ENCODE measurements at regions not wholly inside any gene's neighbourhood (a gene's known extent, or its start where the extent isn't known, plus 50 kb on each side); places are given as distances from the start of the nearest gene placed in this dataset.

DNA sequence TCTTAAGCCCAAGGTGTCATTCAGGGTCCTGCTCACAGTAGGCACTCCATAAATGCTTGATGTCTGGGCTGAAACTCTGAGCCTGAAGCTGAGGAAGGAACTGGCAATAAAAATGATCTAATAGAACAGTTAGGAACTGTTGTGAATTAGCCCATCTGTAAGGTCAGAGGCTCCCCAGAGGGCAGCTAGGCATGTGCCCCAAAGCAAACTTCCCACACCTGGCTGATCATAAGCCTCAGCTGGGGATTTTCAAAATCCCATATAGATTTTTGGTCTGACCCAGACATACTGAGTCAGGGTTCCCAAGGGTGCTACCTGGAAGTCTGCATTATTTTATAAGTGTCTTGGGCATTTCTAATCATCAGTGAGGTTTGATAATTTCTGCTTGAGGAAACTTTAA is 309.4 kb upstream of the PROX1 start:
- DNase-seq (no peak), ATAC-seq (no peak)
- no peaks in the 10 kb centered on the region for H3K27me3 ChIP-seq (ENCODE audit: control insufficient read depth in 2 of 2, insufficient read depth in 2 of 2, low read length in 2 of 2)
- no peaks in the 10 kb centered on the region for H3K27me3 Mint-ChIP-seq
- ChIA-PET POLR2A (interaction anchor here (0.7 kb wide), 1 partner anchor 46 kb away, joined by 5 read pairs; no protein-coding TSS in a partner anchor), CTCF (no interaction called here)
- peaks cover 0 to 15% (median 5%) of the 10 kb centered on the region in 11 donors for H3K9me3 Mint-ChIP-seq
- no peaks in the 10 kb centered on the region for H3K9me3 ChIP-seq (ENCODE audit: control insufficient read depth in 2 of 3, low read length in 3 of 3)
- H3K27ac ChIP-seq (ENCODE audit: low read depth, low read length), result no peak overlapping the region
- no peaks in the 10 kb centered on the region for H3K36me3 ChIP-seq (ENCODE audit: control insufficient read depth in 2 of 3, insufficient read depth in 3 of 3, low read length in 3 of 3)
- H3K4me1 ChIP-seq (ENCODE audit: control insufficient read depth in 2 of 2, insufficient read depth in 2 of 2, low read length in 2 of 2), result no peaks in the 10 kb centered on the region
- H3K4me3 Mint-ChIP-seq, result no peak overlapping the region
- H3K4me1 Mint-ChIP-seq, result peaks cover 0 to 10% (median 0%) of the 10 kb centered on the region in 7 donors
- no peak overlapping the region for H3K27ac Mint-ChIP-seq
- no peak overlapping the region for H3K4me3 ChIP-seq (ENCODE audit: low read length)
- peaks cover 0 to 5% (median 0%) of the 10 kb centered on the region in 5 donors for H3K36me3 Mint-ChIP-seq
- intact Hi-C loops (cut with micrococcal nuclease), result no loop called here

DNA sequence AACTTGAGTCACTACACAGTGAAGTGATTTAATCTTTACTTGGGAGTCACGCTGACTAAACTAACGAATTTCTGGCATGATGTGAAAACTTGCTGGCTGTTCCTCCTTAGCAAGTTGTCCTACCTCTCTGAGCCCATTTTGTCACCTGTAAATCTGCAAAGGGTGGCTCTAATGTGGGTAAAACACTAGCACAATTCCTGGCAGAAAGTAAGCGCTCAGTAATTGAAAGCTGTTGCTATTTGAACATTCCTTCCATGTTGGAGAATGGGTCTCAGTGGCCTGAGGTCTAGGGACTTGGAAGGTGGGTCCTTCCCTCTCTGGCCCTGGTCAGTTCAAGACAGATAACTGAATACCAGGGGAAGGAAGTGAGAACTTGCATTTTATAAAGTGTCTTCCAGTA is 309.0 kb upstream of the PROX1 start:
- no peak for DNase-seq
- Mint-ChIP-seq H3K4me1 (peaks cover 0 to 10% (median 0%) of the 10 kb centered on the region in 7 donors), H3K27ac (no peak overlapping the region), H3K9me3 (peaks cover 0 to 15% (median 5%) of the 10 kb centered on the region in 11 donors), H3K4me3 (no peak overlapping the region), H3K27me3 (no peaks in the 10 kb centered on the region), H3K36me3 (peaks cover 0 to 5% (median 0%) of the 10 kb centered on the region in 5 donors)
- no peaks in the 10 kb centered on the region for H3K36me3 ChIP-seq (ENCODE audit: control insufficient read depth in 2 of 3, insufficient read depth in 3 of 3, low read length in 3 of 3)
- no peaks in the 10 kb centered on the region for H3K27me3 ChIP-seq (ENCODE audit: control insufficient read depth in 2 of 2, insufficient read depth in 2 of 2, low read length in 2 of 2)
- ChIA-PET CTCF (no interaction called here), POLR2A (interaction anchor here (0.7 kb wide), 1 partner anchor 45 kb away, joined by 5 read pairs; no protein-coding TSS in a partner anchor)
- intact Hi-C loops (cut with micrococcal nuclease), result no loop called here
- no peaks in the 10 kb centered on the region for H3K4me1 ChIP-seq (ENCODE audit: control insufficient read depth in 2 of 2, insufficient read depth in 2 of 2, low read length in 2 of 2)
- no peaks in the 10 kb centered on the region for H3K9me3 ChIP-seq (ENCODE audit: control insufficient read depth in 2 of 3, low read length in 3 of 3)
- no peak overlapping the region for H3K4me3 ChIP-seq (ENCODE audit: low read length)
- H3K27ac ChIP-seq (ENCODE audit: low read depth, low read length), result no peak overlapping the region
- ATAC-seq, result no peak

DNA sequence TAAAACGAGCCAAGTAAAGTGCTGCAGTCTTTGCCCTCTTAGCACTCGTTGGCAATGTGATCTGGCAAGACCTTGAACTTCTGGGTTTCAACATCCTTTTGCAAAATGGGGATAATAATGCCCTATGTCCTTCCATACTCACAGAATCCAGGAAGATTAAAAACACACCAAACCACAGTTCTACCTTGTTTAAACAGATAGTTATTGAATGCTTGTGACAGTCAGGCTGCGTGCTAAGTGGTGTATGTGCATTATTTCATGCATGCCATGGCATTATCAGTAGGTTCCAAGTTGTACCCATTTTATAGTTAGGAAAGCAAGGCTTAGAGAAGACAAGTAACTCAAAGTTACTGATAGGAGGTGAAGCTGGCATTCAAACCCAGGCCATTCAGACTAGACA is 308.6 kb upstream of the PROX1 start:
- Histone ChIP-seq H3K36me3 (ENCODE audit: control insufficient read depth in 2 of 3, insufficient read depth in 3 of 3, low read length in 3 of 3) (no peaks in the 10 kb centered on the region), H3K27me3 (ENCODE audit: control insufficient read depth in 2 of 2, insufficient read depth in 2 of 2, low read length in 2 of 2) (no peaks in the 10 kb centered on the region), H3K27ac (ENCODE audit: low read depth, low read length) (no peak overlapping the region), H3K4me3 (ENCODE audit: low read length) (no peak overlapping the region), H3K4me1 (ENCODE audit: control insufficient read depth in 2 of 2, insufficient read depth in 2 of 2, low read length in 2 of 2) (no peaks in the 10 kb centered on the region), H3K9me3 (ENCODE audit: control insufficient read depth in 2 of 3, low read length in 3 of 3) (no peaks in the 10 kb centered on the region)
- no peak overlapping the region for H3K27ac Mint-ChIP-seq
- ChIA-PET CTCF (no interaction called here), POLR2A (no interaction called here)
- peaks cover 0 to 10% (median 0%) of the 10 kb centered on the region in 7 donors for H3K4me1 Mint-ChIP-seq
- ATAC-seq (no peak), DNase-seq (no peak)
- no peak overlapping the region for H3K4me3 Mint-ChIP-seq
- intact Hi-C loops (cut with micrococcal nuclease), result no loop called here
- H3K27me3 Mint-ChIP-seq, result no peaks in the 10 kb centered on the region
- peaks cover 0 to 15% (median 5%) of the 10 kb centered on the region in 11 donors for H3K9me3 Mint-ChIP-seq
- H3K36me3 Mint-ChIP-seq, result peaks cover 0 to 5% (median 0%) of the 10 kb centered on the region in 5 donors

DNA sequence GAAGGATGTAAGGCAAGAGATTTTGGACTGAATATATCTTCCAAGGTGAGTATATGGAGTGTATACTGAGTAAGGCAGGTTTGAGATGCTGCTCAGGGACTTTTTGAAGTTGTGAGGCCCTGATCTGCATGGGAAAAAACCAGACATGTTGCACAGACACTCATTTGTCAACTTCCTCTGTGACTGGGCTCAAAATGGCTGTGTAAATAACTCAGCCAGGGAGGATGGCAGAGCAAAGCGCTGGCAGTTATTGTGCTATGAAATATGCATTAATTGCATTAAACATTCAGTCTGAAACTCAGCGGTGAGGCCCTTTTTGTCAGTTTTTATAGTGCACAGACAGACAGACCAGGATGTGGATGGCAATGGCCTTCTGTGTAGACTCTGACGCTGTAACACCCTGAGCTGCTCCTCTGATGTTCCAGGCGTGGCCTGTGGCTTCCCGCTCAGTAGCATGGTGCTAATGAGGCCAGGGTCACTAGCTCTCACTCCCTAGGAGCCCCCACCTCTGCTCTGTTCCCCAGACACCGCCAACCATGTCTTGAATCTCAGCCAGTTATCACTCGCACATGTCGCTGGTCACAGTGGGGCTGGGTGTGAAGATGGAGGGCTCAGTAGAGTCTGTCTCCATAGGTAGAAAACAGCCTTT is 307.0 kb upstream of the PROX1 start:
- peaks cover 0 to 4% (median 1%) of the 10 kb centered on the region in 11 donors for H3K9me3 Mint-ChIP-seq
- H3K36me3 Mint-ChIP-seq, result no peaks in the 10 kb centered on the region
- POLR2A ChIA-PET, result no interaction called here
- intact Hi-C loops (cut with micrococcal nuclease), result no loop called here
- Histone ChIP-seq H3K27me3 (ENCODE audit: control insufficient read depth in 2 of 2, insufficient read depth in 2 of 2, low read length in 2 of 2) (no peaks in the 10 kb centered on the region), H3K9me3 (ENCODE audit: control insufficient read depth in 2 of 3, low read length in 3 of 3) (no peaks in the 10 kb centered on the region), H3K4me3 (ENCODE audit: low read length) (no peak overlapping the region), H3K36me3 (ENCODE audit: control insufficient read depth in 2 of 3, insufficient read depth in 3 of 3, low read length in 3 of 3) (no peaks in the 10 kb centered on the region), H3K4me1 (ENCODE audit: control insufficient read depth in 2 of 2, insufficient read depth in 2 of 2, low read length in 2 of 2) (no peaks in the 10 kb centered on the region), H3K27ac (ENCODE audit: low read depth, low read length) (no peak overlapping the region)
- H3K4me3 Mint-ChIP-seq, result no peak overlapping the region
- CTCF ChIA-PET, result interaction anchor here (0.9 kb wide), 1 partner anchor 10 kb away, joined by 3 read pairs; no protein-coding TSS in a partner anchor
- ATAC-seq, result no peak
- peak overlapping the region in 1 of 9 donors; percentile 23 for H3K27ac Mint-ChIP-seq
- no peaks in the 10 kb centered on the region for H3K27me3 Mint-ChIP-seq
- H3K4me1 Mint-ChIP-seq, result peaks cover 0 to 10% (median 0%) of the 10 kb centered on the region in 7 donors
- no peak for DNase-seq

DNA sequence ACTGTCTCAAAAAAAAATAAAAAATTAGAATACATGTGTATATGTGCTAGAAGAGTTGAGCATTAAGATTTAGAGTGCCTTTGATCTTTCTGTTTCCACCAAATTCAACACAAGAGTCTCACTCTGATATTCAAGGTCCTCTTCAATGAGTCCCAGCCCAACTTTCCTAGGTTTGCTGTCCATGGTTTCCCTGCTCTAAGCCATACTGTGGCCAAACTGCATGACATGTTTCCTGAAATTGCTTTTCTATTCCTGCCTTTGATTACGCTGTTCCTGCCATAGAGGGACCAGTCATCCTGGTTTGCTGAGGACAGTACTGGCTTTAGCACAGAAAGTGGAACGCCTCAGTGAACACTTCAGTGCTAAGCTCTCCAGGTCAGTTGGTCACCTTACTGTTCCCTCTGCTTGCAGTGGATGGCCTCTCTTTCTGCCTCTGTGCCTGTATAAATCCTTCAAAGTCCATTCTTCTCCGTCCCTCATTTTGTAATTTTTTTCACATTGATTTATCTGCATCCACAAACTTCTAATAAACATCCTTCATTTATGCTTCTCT is 305.9 kb upstream of the PROX1 start:
- DNase-seq (no peak), ATAC-seq (no peak)
- Histone ChIP-seq H3K9me3 (ENCODE audit: control insufficient read depth in 2 of 3, low read length in 3 of 3) (no peaks in the 10 kb centered on the region), H3K27ac (ENCODE audit: low read depth, low read length) (no peak overlapping the region), H3K27me3 (ENCODE audit: control insufficient read depth in 2 of 2, insufficient read depth in 2 of 2, low read length in 2 of 2) (no peaks in the 10 kb centered on the region), H3K4me1 (ENCODE audit: control insufficient read depth in 2 of 2, insufficient read depth in 2 of 2, low read length in 2 of 2) (no peaks in the 10 kb centered on the region), H3K36me3 (ENCODE audit: control insufficient read depth in 2 of 3, insufficient read depth in 3 of 3, low read length in 3 of 3) (no peaks in the 10 kb centered on the region), H3K4me3 (ENCODE audit: low read length) (no peak overlapping the region)
- ChIA-PET CTCF (no interaction called here), POLR2A (no interaction called here)
- H3K4me1 Mint-ChIP-seq, result peaks cover 0 to 9% (median 0%) of the 10 kb centered on the region in 7 donors
- H3K4me3 Mint-ChIP-seq, result no peak overlapping the region
- intact Hi-C loops (cut with micrococcal nuclease), result no loop called here
- H3K9me3 Mint-ChIP-seq, result peaks cover 0 to 2% (median 0%) of the 10 kb centered on the region in 11 donors
- H3K36me3 Mint-ChIP-seq, result no peaks in the 10 kb centered on the region
- no peak overlapping the region for H3K27ac Mint-ChIP-seq
- H3K27me3 Mint-ChIP-seq, result no peaks in the 10 kb centered on the region

DNA sequence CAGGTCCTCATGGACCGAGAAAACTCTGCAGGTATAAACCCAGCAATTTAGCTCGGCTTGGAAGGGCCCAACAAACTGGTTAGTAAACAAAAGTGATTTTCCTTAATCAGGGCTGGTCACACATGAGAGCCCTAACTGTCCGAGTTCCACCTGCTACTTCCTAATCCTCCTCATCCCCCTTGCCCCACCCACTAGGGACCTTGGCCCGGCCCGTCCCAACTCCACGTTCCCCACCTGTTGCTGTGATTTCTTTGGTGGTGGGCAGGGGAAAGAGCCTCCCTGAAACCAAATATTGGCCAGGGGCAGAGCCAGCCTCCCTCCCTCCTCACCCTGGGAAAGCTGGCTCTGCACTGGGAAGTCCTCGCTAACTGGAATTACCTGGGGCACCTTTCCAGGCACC is 304.2 kb upstream of the PROX1 start:
- Mint-ChIP-seq H3K36me3 (no peaks in the 10 kb centered on the region), H3K27me3 (no peaks in the 10 kb centered on the region), H3K9me3 (peaks cover 0 to 2% (median 0%) of the 10 kb centered on the region in 11 donors), H3K27ac (no peak overlapping the region), H3K4me1 (peaks cover 0 to 18% (median 0%) of the 10 kb centered on the region in 7 donors), H3K4me3 (no peak overlapping the region)
- H3K9me3 ChIP-seq (ENCODE audit: control insufficient read depth in 2 of 3, low read length in 3 of 3), result no peaks in the 10 kb centered on the region
- CTCF ChIA-PET, result no interaction called here
- intact Hi-C loops (cut with micrococcal nuclease), result no loop called here
- H3K4me1 ChIP-seq (ENCODE audit: control insufficient read depth in 2 of 2, insufficient read depth in 2 of 2, low read length in 2 of 2), result no peaks in the 10 kb centered on the region
- POLR2A ChIA-PET, result no interaction called here
- DNase-seq (no peak), ATAC-seq (no peak)
- no peak overlapping the region for H3K4me3 ChIP-seq (ENCODE audit: low read length)
- no peak overlapping the region for H3K27ac ChIP-seq (ENCODE audit: low read depth, low read length)
- no peaks in the 10 kb centered on the region for H3K36me3 ChIP-seq (ENCODE audit: control insufficient read depth in 2 of 3, insufficient read depth in 3 of 3, low read length in 3 of 3)
- no peaks in the 10 kb centered on the region for H3K27me3 ChIP-seq (ENCODE audit: control insufficient read depth in 2 of 2, insufficient read depth in 2 of 2, low read length in 2 of 2)

DNA sequence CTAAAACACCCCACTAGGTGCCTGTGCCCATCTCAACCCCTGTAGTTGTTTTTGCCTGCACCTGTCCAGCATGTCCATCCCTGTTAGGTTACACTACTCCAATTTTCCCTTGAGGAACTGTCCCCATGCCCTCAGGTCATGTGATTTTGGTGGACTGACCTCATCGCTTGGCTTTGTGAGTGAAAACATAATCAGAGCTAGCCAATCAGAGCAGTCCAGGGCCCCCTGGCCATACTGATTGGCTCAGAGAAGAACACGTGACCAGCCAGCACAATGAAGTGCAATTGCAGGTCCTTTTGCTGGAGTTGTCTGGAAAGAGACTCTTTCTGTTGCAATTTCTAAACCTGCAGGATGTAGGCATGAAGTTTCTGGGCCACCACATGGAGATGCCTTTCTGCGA is 303.3 kb upstream of the PROX1 start:
- H3K9me3 Mint-ChIP-seq, result peaks cover 0 to 2% (median 0%) of the 10 kb centered on the region in 11 donors
- Histone ChIP-seq H3K4me1 (ENCODE audit: control insufficient read depth in 2 of 2, insufficient read depth in 2 of 2, low read length in 2 of 2) (no peaks in the 10 kb centered on the region), H3K9me3 (ENCODE audit: control insufficient read depth in 2 of 3, low read length in 3 of 3) (no peaks in the 10 kb centered on the region), H3K27ac (ENCODE audit: low read depth, low read length) (no peak overlapping the region), H3K27me3 (ENCODE audit: control insufficient read depth in 2 of 2, insufficient read depth in 2 of 2, low read length in 2 of 2) (no peaks in the 10 kb centered on the region), H3K36me3 (ENCODE audit: control insufficient read depth in 2 of 3, insufficient read depth in 3 of 3, low read length in 3 of 3) (no peaks in the 10 kb centered on the region), H3K4me3 (ENCODE audit: low read length) (no peak overlapping the region)
- POLR2A ChIA-PET, result no interaction called here
- peaks cover 0 to 22% (median 0%) of the 10 kb centered on the region in 7 donors for H3K4me1 Mint-ChIP-seq
- no peak for ATAC-seq
- H3K27ac Mint-ChIP-seq, result peak overlapping the region in 1 of 9 donors; percentile 63
- CTCF ChIA-PET, result no interaction called here
- intact Hi-C loops (cut with micrococcal nuclease), result no loop called here
- H3K36me3 Mint-ChIP-seq, result no peaks in the 10 kb centered on the region
- H3K27me3 Mint-ChIP-seq, result no peaks in the 10 kb centered on the region
- no peak for DNase-seq
- H3K4me3 Mint-ChIP-seq, result no peak overlapping the region

Data from naive thymus-derived CD4-positive, alpha-beta T cell (primary cell).